ENCODE measurements at regions not wholly inside any gene's neighbourhood (a gene's known extent, or its start where the extent isn't known, plus 50 kb on each side); places are given as distances from the start of the nearest gene placed in this dataset.

- TF ChIP-seq FOXK2 (IDR thresholded peaks at IDR 0.05) (no peak), TARDBP (IDR thresholded peaks at IDR 0.05) (no peak), ARNT (IDR thresholded peaks at IDR 0.05) (no peak), SP1 (IDR thresholded peaks at IDR 0.05) (no peak), HDGF (IDR thresholded peaks at IDR 0.05; ENCODE audit: borderline replicate concordance) (no peak), ZNF384 (IDR thresholded peaks at IDR 0.05) (no peak), FOXM1 (IDR thresholded peaks at IDR 0.05; ENCODE audit: borderline replicate concordance) (no peak), BHLHE40 (IDR thresholded peaks at IDR 0.05; ENCODE audit: borderline replicate concordance) (no peak), SUZ12 (IDR thresholded peaks at IDR 0.05) (no peak), LEF1 (IDR thresholded peaks at IDR 0.05; ENCODE audit: borderline replicate concordance) (no peak), ELF4 (IDR thresholded peaks at IDR 0.05) (no peak)
These were observed 353.1 kb downstream of the UQCRFS1 start for GRCh38 chr19:28859811-28860210.
